Endothelial cell of umbilical vein (primary cell): ENCODE measurements at regions not wholly inside any gene's neighbourhood (a gene's known extent, or its start where the extent isn't known, plus 50 kb on each side); places are given as distances from the start of the nearest gene placed in this dataset.

Source experiments
- BruUV-seq: library from RNA; stranded (reverse); fragments of 400-500 nt; replicated peaks from 2 replicates; lab custom pipeline; 2021; lab: Mats Ljungman, UMichigan
- CTCF ChIA-PET: fragments of 300-600, 350-600 bp; sonication (Branson Sonifier 250); formaldehyde crosslinking; loops from one replicate; lab custom pipeline; 2021; ENCODE audit warnings: antibody characterized with exemption, inconsistent platforms; lab: Charles Lee
- POLR2A ChIA-PET: fragments of 300-600, 350-600 bp; sonication (Branson Sonifier 250); formaldehyde crosslinking; loops from one replicate; lab custom pipeline; 2021; ENCODE audit warnings: antibody characterized with exemption, inconsistent platforms; lab: Charles Lee
- DNase-seq: peaks from one replicate; pipeline ENCODE4 v3.0.0-alpha.2; 2011; ENCODE audit warnings: low read depth, low spot score
- FAIRE-seq: peaks from 2 replicates; lab custom pipeline; 2011; peaks lifted over from hg19 to GRCh38; lab: Jason Lieb, UNC
- H2AFZ ChIP-seq: 2 replicates; pipeline ENCODE4 v1.6.0; 2012; ENCODE audit warnings: low read depth, low read length, control low read depth, inconsistent platforms
- H3K27ac ChIP-seq: 2 replicates; pipeline ENCODE4 v1.5.1; 2011; ENCODE audit warnings: low read depth, mild to moderate bottlenecking, control low read depth, low read length, moderate library complexity; ENCODE audit not compliant: insufficient read depth
- H3K27me3 ChIP-seq, 2 experiments: 2 replicates each; pipeline versions ENCODE4 v1.6.0 to v1.6.1; 2011; ENCODE audit warnings: low read length in 2 of 2, mixed read lengths in 1 of 2; ENCODE audit not compliant: control insufficient read depth in 2 of 2, insufficient read depth in 2 of 2
- H3K36me3 ChIP-seq, 2 experiments: 2 replicates in 1 of 2; 3 replicates in 1 of 2; pipeline ENCODE4 v1.5.1; 2011; ENCODE audit warnings: low read length in 2 of 2, mild to moderate bottlenecking in 1 of 2, moderate library complexity in 1 of 2; ENCODE audit not compliant: control insufficient read depth in 2 of 2, insufficient read depth in 2 of 2; ENCODE audit errors: extremely low read depth in 1 of 2
- H3K4me1 ChIP-seq: 3 replicates; pipeline ENCODE4 v1.5.1; 2011; ENCODE audit warnings: mild to moderate bottlenecking, low read length; ENCODE audit not compliant: control insufficient read depth, insufficient read depth; ENCODE audit errors: extremely low read depth
- H3K4me2 ChIP-seq: 2 replicates; pipeline ENCODE4 v1.6.1; 2011; ENCODE audit warnings: low read length, control low read depth, mixed read lengths; ENCODE audit not compliant: insufficient read depth
- H3K4me3 ChIP-seq, 3 experiments: fragments of 200-600 bp in 1 of 3; sonication (generic), shearing (Covaris generic) in 1 of 3; replicated peaks in 1 of 3; 2 replicates each; pipeline ENCODE4 v1.5.1; 2011 to 2016; ENCODE audit warnings: control low read depth in 3 of 3, low read length in 3 of 3, mild to moderate bottlenecking in 2 of 3, inconsistent platforms in 1 of 3, low read depth in 1 of 3, moderate library complexity in 1 of 3; ENCODE audit not compliant: insufficient read depth in 1 of 3
- H3K79me2 ChIP-seq: 2 replicates; pipeline ENCODE4 v1.6.0; 2012; ENCODE audit warnings: low read length, inconsistent platforms; ENCODE audit not compliant: control insufficient read depth, insufficient read depth
- H3K9ac ChIP-seq: replicated peaks from 2 replicates; pipeline ENCODE3; 2011; ENCODE audit warnings: low read length, control low read depth; ENCODE audit not compliant: insufficient read depth; ENCODE audit errors: extremely low read depth
- H3K9me1 ChIP-seq: replicated peaks from 3 replicates; pipeline ENCODE4 v1.6.0; 2011; ENCODE audit warnings: mild to moderate bottlenecking, low read length; ENCODE audit not compliant: control insufficient read depth, insufficient read depth; ENCODE audit errors: extremely low read depth
- H3K9me3 ChIP-seq: replicated peaks from 2 replicates; pipeline ENCODE4 v1.5.1; 2012; ENCODE audit warnings: low read length, inconsistent platforms; ENCODE audit not compliant: control insufficient read depth, insufficient read depth
- H4K20me1 ChIP-seq: replicated peaks from 2 replicates; pipeline ENCODE3; 2011; ENCODE audit warnings: mild to moderate bottlenecking, low read length; ENCODE audit not compliant: control insufficient read depth, insufficient read depth; ENCODE audit errors: extremely low read depth
- CTCF ChIP-seq, 2 donors: IDR thresholded peaks; 1 replicate in 1 of 2; 2 replicates in 1 of 2; pipeline ENCODE4 v1.5.1; 2011; ENCODE audit warnings: low read length in 2 of 2, mild to moderate bottlenecking in 2 of 2, moderate library complexity in 2 of 2, control low read depth in 1 of 2, inconsistent platforms in 1 of 2, low read depth in 1 of 2; ENCODE audit not compliant: insufficient read depth in 1 of 2; ENCODE audit errors: extremely low read depth in 1 of 2
- EZH2 ChIP-seq: IDR thresholded peaks from 2 replicates; pipeline ENCODE4 v1.6.1; 2012; ENCODE audit warnings: borderline replicate concordance, low read depth, mild to moderate bottlenecking, moderate library complexity, low read length, inconsistent platforms; ENCODE audit not compliant: severe bottlenecking
- FOS ChIP-seq: IDR thresholded peaks from 2 replicates; pipeline ENCODE4 v1.6.1; 2011; ENCODE audit warnings: mild to moderate bottlenecking, low read length, moderate library complexity, borderline replicate concordance; ENCODE audit not compliant: insufficient read depth
- GATA2 ChIP-seq: IDR thresholded peaks from 2 replicates; pipeline ENCODE4 v1.7.0; 2011; ENCODE audit warnings: low read depth, mild to moderate bottlenecking, moderate library complexity, mixed read lengths, low read length; ENCODE audit not compliant: insufficient read length, insufficient read depth
- JUN ChIP-seq: IDR thresholded peaks from 2 replicates; pipeline ENCODE4 v1.6.1; 2011; ENCODE audit warnings: borderline replicate concordance, low read depth; ENCODE audit not compliant: insufficient read length, insufficient read depth
- MAX ChIP-seq: IDR thresholded peaks from 2 replicates; pipeline ENCODE4 v1.6.1; 2011; ENCODE audit not compliant: insufficient read depth, insufficient read length
- MYC ChIP-seq: IDR thresholded peaks from one replicate; pipeline ENCODE4 v1.6.1; 2011; ENCODE audit warnings: mild to moderate bottlenecking, low read depth, low read length
- POLR2AphosphoS5 ChIP-seq: IDR thresholded peaks from 2 replicates; pipeline ENCODE4 v1.6.1; 2012; ENCODE audit warnings: low read depth, mild to moderate bottlenecking, control low read depth, low read length, moderate library complexity; ENCODE audit not compliant: insufficient read depth
- dilution Hi-C: fragments of 300-500 bp; cut with MboI; formaldehyde crosslinking; loops from one replicate; pipeline ENCODE4 v1.15.0; 2019; ENCODE audit warnings: low sequenced_read_pairs; ENCODE audit not compliant: extremely low pct_ligation_motif_present
- intact Hi-C: fragments of 100-400 bp; cut with micrococcal nuclease; formaldehyde crosslinking; loops from one replicate; pipeline ENCODE4 v1.10.0; 2022

DNA sequence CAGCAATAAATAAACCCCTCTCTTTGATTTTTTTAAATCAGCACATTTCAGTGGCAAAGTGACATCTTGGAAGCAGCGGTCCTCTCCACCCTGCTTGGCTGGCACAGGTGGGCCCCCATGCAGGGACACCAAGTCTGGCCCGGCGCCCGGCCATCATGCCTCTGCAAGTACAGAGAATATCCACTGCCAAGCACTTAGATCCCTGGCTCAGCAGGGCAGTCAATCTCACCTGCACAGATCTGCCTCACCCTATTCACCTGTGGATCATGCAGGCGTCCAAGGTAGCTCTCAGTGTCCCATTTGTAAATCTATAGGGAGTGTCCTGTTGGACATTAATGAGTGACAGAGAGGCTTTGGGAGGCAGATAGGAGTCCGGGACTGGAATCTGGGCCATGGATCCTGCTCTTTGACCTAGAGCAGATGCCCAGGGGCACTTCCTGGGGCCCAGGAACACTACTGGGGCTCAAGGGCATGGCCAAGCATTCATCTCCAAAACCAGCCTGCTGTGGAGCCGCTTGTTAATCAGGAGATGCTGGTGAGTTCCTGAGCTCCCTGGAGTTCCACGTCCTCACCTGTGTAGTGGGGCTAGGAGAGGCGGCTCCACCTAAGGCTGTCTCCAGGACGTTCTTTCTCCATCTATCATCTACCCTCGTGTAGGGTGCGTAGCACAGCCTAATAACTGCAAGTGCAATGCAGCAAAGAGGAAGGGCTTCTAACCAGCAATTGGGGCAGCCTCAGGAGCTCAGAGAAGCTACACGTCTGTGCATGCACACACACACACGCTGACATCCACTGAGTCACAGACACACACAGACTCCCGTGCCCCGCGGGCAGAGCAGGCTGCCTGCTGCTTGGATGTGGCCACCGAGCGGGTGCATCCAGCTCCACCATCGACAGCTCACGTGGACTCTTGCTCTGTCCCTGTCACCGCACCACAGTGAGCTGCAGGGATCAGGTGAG lies 123.6 kb downstream of the OAT start:
- no peaks in the 10 kb centered on the region for H3K4me1 ChIP-seq
- no peaks in the 10 kb centered on the region for H3K27me3 ChIP-seq
- no peaks in the 10 kb centered on the region for H3K9me3 ChIP-seq
- FAIRE-seq (no peak), DNase-seq (no peak)
- intact Hi-C loops = no loop called here
- POLR2A ChIA-PET = no interaction called here
- dilution Hi-C loops = no loop called here
- BruUV-seq = no TSS peak
- H3K79me2 ChIP-seq = no peaks in the 10 kb centered on the region
- no peaks in the 10 kb centered on the region for H3K9me1 ChIP-seq
- no peak overlapping the region for H3K27ac ChIP-seq
- H3K9ac ChIP-seq = no peak overlapping the region
- CTCF ChIA-PET = no interaction called here
- no peak overlapping the region for H3K4me3 ChIP-seq
- TF ChIP-seq POLR2AphosphoS5 (no peak), GATA2 (no peak), JUN (no peak), MAX (no peak), CTCF (IDR thresholded peaks at IDR 0.05; ENCODE audit: extremely low read depth in 1 of 2, insufficient read depth in 1 of 2, low read depth in 1 of 2, low read length in 2 of 2) (no peak), FOS (no peak), EZH2 (no peak), MYC (no peak)
- no peak overlapping the region for H3K4me2 ChIP-seq
- no peak overlapping the region for H2AFZ ChIP-seq
- no peaks in the 10 kb centered on the region for H4K20me1 ChIP-seq
- H3K36me3 ChIP-seq = no peaks in the 10 kb centered on the region
